ENCODE measurements at regions not wholly inside any gene's neighbourhood (a gene's known extent, or its start where the extent isn't known, plus 50 kb on each side); places are given as distances from the start of the nearest gene placed in this dataset.

- no peak for TF ChIP-seq TOX (CRISPR knock-in tag; IDR thresholded peaks at IDR 0.05; ENCODE audit: borderline replicate concordance)
- no peak for TF ChIP-seq TCF4 (CRISPR knock-in tag; IDR thresholded peaks at IDR 0.05; ENCODE audit: borderline replicate concordance)
- TF ChIP-seq ZFP30 (CRISPR knock-in tag; IDR thresholded peaks at IDR 0.05): no peak
- no peak for TF ChIP-seq ISL1 (CRISPR knock-in tag; IDR thresholded peaks at IDR 0.05)
- TF ChIP-seq PATZ1 (CRISPR knock-in tag; IDR thresholded peaks at IDR 0.05; ENCODE audit: borderline replicate concordance): no peak
- no peak for TF ChIP-seq PPARA (CRISPR knock-in tag; IDR thresholded peaks at IDR 0.05; ENCODE audit: borderline replicate concordance)
- no peak for TF ChIP-seq ZNF70 (CRISPR knock-in tag; IDR thresholded peaks at IDR 0.05)
- TF ChIP-seq, protein P1, sequence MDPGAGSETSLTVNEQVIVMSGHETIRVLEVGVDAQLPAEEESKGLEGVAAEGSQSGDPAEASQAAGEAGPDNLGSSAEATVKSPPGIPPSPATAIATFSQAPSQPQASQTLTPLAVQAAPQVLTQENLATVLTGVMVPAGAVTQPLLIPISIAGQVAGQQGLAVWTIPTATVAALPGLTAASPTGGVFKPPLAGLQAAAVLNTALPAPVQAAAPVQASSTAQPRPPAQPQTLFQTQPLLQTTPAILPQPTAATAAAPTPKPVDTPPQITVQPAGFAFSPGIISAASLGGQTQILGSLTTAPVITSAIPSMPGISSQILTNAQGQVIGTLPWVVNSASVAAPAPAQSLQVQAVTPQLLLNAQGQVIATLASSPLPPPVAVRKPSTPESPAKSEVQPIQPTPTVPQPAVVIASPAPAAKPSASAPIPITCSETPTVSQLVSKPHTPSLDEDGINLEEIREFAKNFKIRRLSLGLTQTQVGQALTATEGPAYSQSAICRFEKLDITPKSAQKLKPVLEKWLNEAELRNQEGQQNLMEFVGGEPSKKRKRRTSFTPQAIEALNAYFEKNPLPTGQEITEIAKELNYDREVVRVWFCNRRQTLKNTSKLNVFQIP (CRISPR knock-in tag; IDR thresholded peaks at IDR 0.05; ENCODE audit: borderline replicate concordance, low read depth): no peak
- TF ChIP-seq, protein P2, sequence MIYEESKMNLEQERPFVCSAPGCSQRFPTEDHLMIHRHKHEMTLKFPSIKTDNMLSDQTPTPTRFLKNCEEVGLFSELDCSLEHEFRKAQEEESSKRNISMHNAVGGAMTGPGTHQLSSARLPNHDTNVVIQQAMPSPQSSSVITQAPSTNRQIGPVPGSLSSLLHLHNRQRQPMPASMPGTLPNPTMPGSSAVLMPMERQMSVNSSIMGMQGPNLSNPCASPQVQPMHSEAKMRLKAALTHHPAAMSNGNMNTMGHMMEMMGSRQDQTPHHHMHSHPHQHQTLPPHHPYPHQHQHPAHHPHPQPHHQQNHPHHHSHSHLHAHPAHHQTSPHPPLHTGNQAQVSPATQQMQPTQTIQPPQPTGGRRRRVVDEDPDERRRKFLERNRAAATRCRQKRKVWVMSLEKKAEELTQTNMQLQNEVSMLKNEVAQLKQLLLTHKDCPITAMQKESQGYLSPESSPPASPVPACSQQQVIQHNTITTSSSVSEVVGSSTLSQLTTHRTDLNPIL (CRISPR knock-in tag; IDR thresholded peaks at IDR 0.05; ENCODE audit: low read depth): no peak
- no peak for TF ChIP-seq ARNTL (CRISPR knock-in tag; IDR thresholded peaks at IDR 0.05; ENCODE audit: borderline replicate concordance, low read depth)
- TF ChIP-seq ZC3H10 (CRISPR knock-in tag; IDR thresholded peaks at IDR 0.05): no peak
- TF ChIP-seq GLIS3 (CRISPR knock-in tag; IDR thresholded peaks at IDR 0.05): no peak
Observed at GRCh38 chr5:29148073-29148472, 2045.4 kb upstream of the CDH6 start.

All from SK-N-SH treated with all-trans-retinoic acid at 6 μM for 48 hours (cell line).